GM12878 (cell line): ENCODE measurements at regions not wholly inside any gene's neighbourhood (a gene's known extent, or its start where the extent isn't known, plus 50 kb on each side); places are given as distances from the start of the nearest gene placed in this dataset.

Source experiments
- ATAC-seq: fragments of 200-7000 bp; cut with Tn5 transposase; 3 replicates; pipeline ENCODE4 v1.9.1; 2020; ENCODE audit warnings: mild to moderate bottlenecking, moderate library complexity
- BruUV-seq: library from RNA; stranded (reverse); fragments of 400-500 nt; replicated peaks from 2 replicates; lab custom pipeline; 2021; lab: Mats Ljungman, UMichigan
- CTCF ChIA-PET: fragments of 300-600 bp; sonication (Branson Sonifier 250); formaldehyde crosslinking; extraction: SDS; loops from one replicate; lab custom pipeline; 2021; ENCODE audit warnings: inconsistent platforms; lab: Yijun Ruan, JAX
- POLR2A ChIA-PET: fragments of 350-600 bp; formaldehyde crosslinking; extraction: SDS; loops from one replicate; lab custom pipeline; 2021; ENCODE audit warnings: inconsistent platforms; lab: Charles Lee
- RAD21 ChIA-PET: fragments of 300-600 bp; sonication (Branson Sonifier 250); formaldehyde crosslinking; loops from one replicate; lab custom pipeline; 2023; ENCODE audit warnings: antibody characterized with exemption; ENCODE audit not compliant: unreplicated experiment; lab: Charles Lee
- SMC1A ChIA-PET: fragments of 300-600 bp; sonication (Branson Sonifier 250); formaldehyde crosslinking; loops from one replicate; lab custom pipeline; 2023; ENCODE audit not compliant: unreplicated experiment, uncharacterized antibody; lab: Charles Lee
- DNase-seq: peaks from one replicate; pipeline ENCODE4 v3.0.0-alpha.2; 2011; ENCODE audit warnings: low read depth, low spot score
- FAIRE-seq: peaks from 3 replicates; lab custom pipeline; 2011; peaks lifted over from hg19 to GRCh38; lab: Jason Lieb, UNC
- H2AFZ ChIP-seq: 2 replicates; pipeline ENCODE4 v1.6.0; 2011; ENCODE audit warnings: low read depth, low read length, control low read depth; ENCODE audit not compliant: control insufficient read depth
- H3K27ac ChIP-seq: 2 replicates; pipeline ENCODE4 v1.5.1; 2011; ENCODE audit warnings: control low read depth; ENCODE audit not compliant: control insufficient read depth, insufficient read depth
- H3K27me3 ChIP-seq, 2 experiments: replicated peaks in 1 of 2; 2 replicates each; pipeline versions ENCODE4 v1.6.0 to v1.6.1; 2011; ENCODE audit warnings: low read length in 1 of 2; ENCODE audit not compliant: control insufficient read depth in 2 of 2, insufficient read depth in 2 of 2
- H3K36me3 ChIP-seq, 2 experiments: 2 replicates each; pipeline ENCODE4 v1.5.1; 2011; ENCODE audit warnings: low read length in 1 of 2; ENCODE audit not compliant: control insufficient read depth in 2 of 2, insufficient read depth in 2 of 2
- H3K4me1 ChIP-seq: 2 replicates; pipeline ENCODE4 v1.6.1; 2011; ENCODE audit warnings: mild to moderate bottlenecking, low read length, moderate library complexity, mixed read lengths; ENCODE audit not compliant: control insufficient read depth, insufficient read depth
- H3K4me2 ChIP-seq: 2 replicates; pipeline ENCODE4 v1.6.0; 2011; ENCODE audit warnings: control low read depth; ENCODE audit not compliant: control insufficient read depth, insufficient read depth
- H3K4me3 ChIP-seq: fragments of 200-600 bp; sonication (generic); 2 replicates; pipeline ENCODE4 v1.5.1; 2016
- H3K79me2 ChIP-seq: 2 replicates; pipeline ENCODE4 v1.6.0; 2011; ENCODE audit warnings: low read length; ENCODE audit not compliant: control insufficient read depth, insufficient read depth
- H3K9ac ChIP-seq: 2 replicates; pipeline ENCODE4 v1.8.0; 2011; ENCODE audit warnings: low read length, control low read depth, mixed read lengths; ENCODE audit not compliant: control insufficient read depth, insufficient read depth
- H3K9me3 ChIP-seq: replicated peaks from 3 replicates; pipeline ENCODE4 v1.5.1; 2011; ENCODE audit warnings: mild to moderate bottlenecking, low read length; ENCODE audit not compliant: control insufficient read depth, insufficient read depth
- H4K20me1 ChIP-seq: 2 replicates; pipeline ENCODE4 v1.6.0; 2011; ENCODE audit not compliant: control insufficient read depth, insufficient read depth
- FOXK2 ChIP-seq: fragments of 450-650 bp; IDR thresholded peaks from 2 replicates; pipeline ENCODE4 v1.6.1; 2017; ENCODE audit warnings: mild to moderate bottlenecking, moderate library complexity
- HCFC1 ChIP-seq: fragments of 150-350 bp; IDR thresholded peaks from 2 replicates; pipeline ENCODE4 v1.6.1; 2014; ENCODE audit warnings: low read length
- NFYA ChIP-seq: IDR thresholded peaks from 2 replicates; pipeline ENCODE4 v1.6.1; 2011; ENCODE audit warnings: low read depth, mild to moderate bottlenecking, low read length, improper control_type of control experiment, borderline replicate concordance
- POLR2A ChIP-seq: IDR thresholded peaks from 2 replicates; pipeline ENCODE4 v1.6.1; 2011; ENCODE audit warnings: low read depth, mild to moderate bottlenecking, low read length
- RUNX3 ChIP-seq: IDR thresholded peaks from 2 replicates; pipeline ENCODE4 v1.6.1; 2012; ENCODE audit warnings: low read length, inconsistent platforms
- SIN3A ChIP-seq: IDR thresholded peaks from 2 replicates; pipeline ENCODE4 v1.6.1; 2012; ENCODE audit warnings: low read depth, low read length, improper control_type of control experiment
- WGBS: methylation state at CpG from one replicate; pipeline ENCODE4 v1.1.6; 2016; ENCODE audit warnings: low lambda C conversion rate; ENCODE audit not compliant: insufficient replicate concordance, insufficient coverage; ENCODE audit errors: missing lambda C conversion rate; 5-methylcytosine and 5-hydroxymethylcytosine counted together
- in situ Hi-C: fragments of 300-500 bp; cut with MboI; formaldehyde crosslinking; loops from 9 replicates; pipeline ENCODE4 v1.14.3; 2018; ENCODE audit warnings: mixed read lengths
- intact Hi-C: fragments of 100-400 bp; cut with micrococcal nuclease; formaldehyde crosslinking; loops from one replicate; pipeline ENCODE4 v1.14.2; 2022; ENCODE audit not compliant: unreplicated experiment
- TF ChIP-seq, protein P1 (sequence below): IDR thresholded peaks from 2 replicates; pipeline ENCODE4 v1.6.1; 2011; ENCODE audit warnings: borderline replicate concordance, low read depth, mild to moderate bottlenecking, moderate library complexity, low read length; ENCODE audit not compliant: insufficient read depth, poor library complexity, severe bottlenecking
- TF ChIP-seq, protein P2 (sequence below): fragments of 450-650 bp; IDR thresholded peaks from 2 replicates; pipeline ENCODE4 v1.6.1; 2018; ENCODE audit warnings: borderline replicate concordance, mild to moderate bottlenecking; ENCODE audit not compliant: partially characterized antibody
- TF ChIP-seq, protein P3 (sequence below): fragments of 450-650 bp; IDR thresholded peaks from 2 replicates; pipeline ENCODE4 v1.6.1; 2016; ENCODE audit warnings: mild to moderate bottlenecking, moderate library complexity, borderline replicate concordance
- TF ChIP-seq, protein P4 (sequence below): IDR thresholded peaks from 2 replicates; pipeline ENCODE4 v1.6.1; 2012; ENCODE audit warnings: low read depth, low read length, improper control_type of control experiment

DNA sequence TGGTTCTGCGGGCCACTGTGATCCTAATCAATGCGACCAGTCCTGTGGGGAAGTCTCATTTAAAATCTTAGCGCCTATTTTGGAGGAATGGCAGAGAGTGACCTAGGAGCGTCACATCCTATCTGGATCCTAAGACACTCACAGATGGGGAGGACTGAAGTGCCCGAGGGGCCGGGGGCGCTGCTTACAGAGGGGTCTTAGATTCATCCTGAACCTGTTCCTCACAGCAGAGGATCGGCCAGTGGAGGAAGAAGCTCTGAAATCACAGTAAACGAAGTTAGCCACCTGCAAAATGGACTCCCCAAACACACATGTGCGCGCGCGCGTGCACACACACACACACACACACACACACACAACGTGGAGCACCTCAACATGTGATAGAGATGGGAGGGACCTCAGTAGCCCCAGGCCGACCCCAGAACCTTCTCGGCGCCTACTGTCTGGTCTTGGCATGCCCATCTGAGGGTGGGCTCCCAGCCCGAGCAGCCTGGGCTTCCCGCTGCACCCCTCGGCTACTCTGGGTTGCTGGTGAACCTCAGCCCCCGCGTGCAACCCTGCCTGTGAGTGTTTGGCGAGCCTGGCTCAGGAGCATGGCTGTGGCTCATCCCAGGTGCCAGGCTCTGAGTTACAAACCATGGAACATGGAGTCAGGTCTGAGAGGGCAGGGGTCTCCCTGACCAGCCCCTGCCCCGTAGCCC lies 613.3 kb downstream of the TBC1D22A start (continued):
- TF ChIP-seq, protein P1, sequence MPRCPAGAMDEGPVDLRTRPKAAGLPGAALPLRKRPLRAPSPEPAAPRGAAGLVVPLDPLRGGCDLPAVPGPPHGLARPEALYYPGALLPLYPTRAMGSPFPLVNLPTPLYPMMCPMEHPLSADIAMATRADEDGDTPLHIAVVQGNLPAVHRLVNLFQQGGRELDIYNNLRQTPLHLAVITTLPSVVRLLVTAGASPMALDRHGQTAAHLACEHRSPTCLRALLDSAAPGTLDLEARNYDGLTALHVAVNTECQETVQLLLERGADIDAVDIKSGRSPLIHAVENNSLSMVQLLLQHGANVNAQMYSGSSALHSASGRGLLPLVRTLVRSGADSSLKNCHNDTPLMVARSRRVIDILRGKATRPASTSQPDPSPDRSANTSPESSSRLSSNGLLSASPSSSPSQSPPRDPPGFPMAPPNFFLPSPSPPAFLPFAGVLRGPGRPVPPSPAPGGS = no peak
- TF ChIP-seq, protein P2, sequence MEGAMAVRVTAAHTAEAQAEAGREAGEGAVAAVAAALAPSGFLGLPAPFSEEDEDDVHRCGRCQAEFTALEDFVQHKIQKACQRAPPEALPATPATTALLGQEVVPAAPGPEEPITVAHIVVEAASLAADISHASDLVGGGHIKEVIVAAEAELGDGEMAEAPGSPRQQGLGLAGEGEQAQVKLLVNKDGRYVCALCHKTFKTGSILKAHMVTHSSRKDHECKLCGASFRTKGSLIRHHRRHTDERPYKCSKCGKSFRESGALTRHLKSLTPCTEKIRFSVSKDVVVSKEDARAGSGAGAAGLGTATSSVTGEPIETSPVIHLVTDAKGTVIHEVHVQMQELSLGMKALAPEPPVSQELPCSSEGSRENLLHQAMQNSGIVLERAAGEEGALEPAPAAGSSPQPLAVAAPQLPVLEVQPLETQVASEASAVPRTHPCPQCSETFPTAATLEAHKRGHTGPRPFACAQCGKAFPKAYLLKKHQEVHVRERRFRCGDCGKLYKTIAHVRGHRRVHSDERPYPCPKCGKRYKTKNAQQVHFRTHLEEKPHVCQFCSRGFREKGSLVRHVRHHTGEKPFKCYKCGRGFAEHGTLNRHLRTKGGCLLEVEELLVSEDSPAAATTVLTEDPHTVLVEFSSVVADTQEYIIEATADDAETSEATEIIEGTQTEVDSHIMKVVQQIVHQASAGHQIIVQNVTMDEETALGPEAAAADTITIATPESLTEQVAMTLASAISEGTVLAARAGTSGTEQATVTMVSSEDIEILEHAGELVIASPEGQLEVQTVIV = no peak
- TF ChIP-seq HCFC1 = no peak
- TF ChIP-seq, all 136 proteins: peak for 0

DNA sequence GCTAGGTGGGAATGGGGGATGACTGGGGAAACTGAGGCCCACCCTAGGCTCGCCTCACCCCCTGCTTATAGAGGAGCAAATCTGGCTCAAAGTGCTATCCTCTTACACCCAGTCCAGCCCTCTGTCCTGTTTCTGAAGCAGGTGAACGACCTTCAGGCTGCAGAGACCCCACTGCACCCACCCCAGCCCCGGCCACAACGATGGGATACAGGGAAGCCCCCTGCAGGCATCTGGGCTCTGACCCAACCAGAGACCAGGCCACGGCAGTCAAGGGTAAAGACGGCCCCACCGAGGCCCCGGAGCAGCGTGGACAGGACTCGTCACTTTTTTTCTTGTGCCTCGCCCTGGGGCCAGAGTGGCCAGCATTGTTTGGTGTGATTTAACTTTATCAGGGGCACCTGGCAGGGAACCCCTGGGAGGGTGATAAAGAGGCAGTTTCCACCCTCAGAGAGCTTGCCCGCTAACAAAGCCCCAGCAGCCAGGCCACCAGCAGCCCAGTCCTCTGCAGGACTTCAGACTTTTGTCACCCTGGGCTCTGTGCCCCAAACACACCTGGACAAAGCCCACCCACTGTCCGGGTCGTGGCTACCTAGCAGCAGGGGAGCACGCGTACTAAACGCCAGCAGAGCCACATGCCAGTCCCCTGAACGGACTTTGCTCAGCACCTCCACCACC lies 612.6 kb downstream of the TBC1D22A start:
- FAIRE-seq (no peak), ATAC-seq (no peak), DNase-seq (no peak)
- intact Hi-C loops (no loop called here), in situ Hi-C loops (loop anchor here (5.0 kb wide), 1 partner anchor 52 kb away; no protein-coding TSS in a partner anchor)
- Histone ChIP-seq H3K27ac (no peak overlapping the region), H3K79me2 (no peaks in the 10 kb centered on the region), H3K4me3 (no peak overlapping the region), H3K9ac (no peak overlapping the region), H3K9me3 (no peaks in the 10 kb centered on the region; the same call in 2 of the 3 replicates), H3K36me3 (no peaks in the 10 kb centered on the region), H3K27me3 (no peaks in the 10 kb centered on the region), H2AFZ (no peak overlapping the region), H4K20me1 (no peaks in the 10 kb centered on the region), H3K4me1 (no peaks in the 10 kb centered on the region), H3K4me2 (no peak overlapping the region)
- ChIA-PET RAD21 (no interaction called here), SMC1A (no interaction called here), CTCF (no interaction called here), POLR2A (no interaction called here)
- no TSS peak for BruUV-seq
- 22% methylated on average over 17 of the region's 18 CpGs for WGBS
- TF ChIP-seq SIN3A (no peak), NFYA (no peak), RUNX3 (no peak), POLR2A (no peak), FOXK2 (no peak)
- TF ChIP-seq, protein P3, sequence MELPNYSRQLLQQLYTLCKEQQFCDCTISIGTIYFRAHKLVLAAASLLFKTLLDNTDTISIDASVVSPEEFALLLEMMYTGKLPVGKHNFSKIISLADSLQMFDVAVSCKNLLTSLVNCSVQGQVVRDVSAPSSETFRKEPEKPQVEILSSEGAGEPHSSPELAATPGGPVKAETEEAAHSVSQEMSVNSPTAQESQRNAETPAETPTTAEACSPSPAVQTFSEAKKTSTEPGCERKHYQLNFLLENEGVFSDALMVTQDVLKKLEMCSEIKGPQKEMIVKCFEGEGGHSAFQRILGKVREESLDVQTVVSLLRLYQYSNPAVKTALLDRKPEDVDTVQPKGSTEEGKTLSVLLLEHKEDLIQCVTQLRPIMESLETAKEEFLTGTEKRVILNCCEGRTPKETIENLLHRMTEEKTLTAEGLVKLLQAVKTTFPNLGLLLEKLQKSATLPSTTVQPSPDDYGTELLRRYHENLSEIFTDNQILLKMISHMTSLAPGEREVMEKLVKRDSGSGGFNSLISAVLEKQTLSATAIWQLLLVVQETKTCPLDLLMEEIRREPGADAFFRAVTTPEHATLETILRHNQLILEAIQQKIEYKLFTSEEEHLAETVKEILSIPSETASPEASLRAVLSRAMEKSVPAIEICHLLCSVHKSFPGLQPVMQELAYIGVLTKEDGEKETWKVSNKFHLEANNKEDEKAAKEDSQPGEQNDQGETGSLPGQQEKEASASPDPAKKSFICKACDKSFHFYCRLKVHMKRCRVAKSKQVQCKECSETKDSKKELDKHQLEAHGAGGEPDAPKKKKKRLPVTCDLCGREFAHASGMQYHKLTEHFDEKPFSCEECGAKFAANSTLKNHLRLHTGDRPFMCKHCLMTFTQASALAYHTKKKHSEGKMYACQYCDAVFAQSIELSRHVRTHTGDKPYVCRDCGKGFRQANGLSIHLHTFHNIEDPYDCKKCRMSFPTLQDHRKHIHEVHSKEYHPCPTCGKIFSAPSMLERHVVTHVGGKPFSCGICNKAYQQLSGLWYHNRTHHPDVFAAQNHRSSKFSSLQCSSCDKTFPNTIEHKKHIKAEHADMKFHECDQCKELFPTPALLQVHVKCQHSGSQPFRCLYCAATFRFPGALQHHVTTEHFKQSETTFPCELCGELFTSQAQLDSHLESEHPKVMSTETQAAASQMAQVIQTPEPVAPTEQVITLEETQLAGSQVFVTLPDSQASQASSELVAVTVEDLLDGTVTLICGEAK = no peak
- TF ChIP-seq, protein P4, sequence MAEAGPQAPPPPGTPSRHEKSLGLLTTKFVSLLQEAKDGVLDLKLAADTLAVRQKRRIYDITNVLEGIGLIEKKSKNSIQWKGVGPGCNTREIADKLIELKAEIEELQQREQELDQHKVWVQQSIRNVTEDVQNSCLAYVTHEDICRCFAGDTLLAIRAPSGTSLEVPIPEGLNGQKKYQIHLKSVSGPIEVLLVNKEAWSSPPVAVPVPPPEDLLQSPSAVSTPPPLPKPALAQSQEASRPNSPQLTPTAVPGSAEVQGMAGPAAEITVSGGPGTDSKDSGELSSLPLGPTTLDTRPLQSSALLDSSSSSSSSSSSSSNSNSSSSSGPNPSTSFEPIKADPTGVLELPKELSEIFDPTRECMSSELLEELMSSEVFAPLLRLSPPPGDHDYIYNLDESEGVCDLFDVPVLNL = no peak
